ENCODE measurements at regions not wholly inside any gene's neighbourhood (a gene's known extent, or its start where the extent isn't known, plus 50 kb on each side); places are given as distances from the start of the nearest gene placed in this dataset.
"Not testable (repeated sequence)": the region's sequence is repeated elsewhere in the genome, so short reads cannot be mapped to it uniquely, and the experiment has no call there.

DNA sequence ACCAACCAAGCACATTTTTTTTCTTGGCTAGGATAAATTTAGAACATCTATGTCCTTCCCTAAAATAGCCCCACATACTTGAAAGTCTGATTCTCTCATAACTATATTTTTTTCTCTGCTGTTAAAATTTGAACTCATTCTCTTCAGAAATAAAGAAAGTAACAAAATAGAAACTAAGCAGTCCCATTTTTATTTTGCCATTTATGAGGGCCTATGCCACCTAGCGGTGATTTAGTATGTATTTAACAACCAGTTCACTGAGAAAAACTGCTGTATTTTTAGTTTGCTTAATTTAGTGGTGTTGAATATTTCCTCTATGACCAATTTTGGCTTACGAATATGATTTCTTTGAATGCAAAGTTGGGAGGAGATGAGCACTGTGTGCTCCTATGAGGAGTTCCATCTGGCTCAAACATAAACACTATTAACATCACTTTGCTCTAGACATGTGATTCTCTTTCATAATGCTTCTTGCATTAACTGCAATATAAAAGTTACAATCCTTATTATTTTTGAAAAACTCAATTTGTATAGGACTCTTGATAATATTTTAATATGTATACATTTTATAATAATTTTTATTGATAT is 116.6 kb downstream of the SYT15B start:
- ATAC-seq; H3K4me3 ChIP-seq; H3K9me3 ChIP-seq; H3K27me3 ChIP-seq; DNase-seq; H3K27ac ChIP-seq; in situ Hi-C loops (cut with MboI; ENCODE audit: low sequenced_read_pairs in 4 of 4); H3K36me3 ChIP-seq; H3K4me1 ChIP-seq; intact Hi-C loops (cut with DNase I; ENCODE audit: low total_unique reads): not testable (repeated sequence)
- TF ChIP-seq, protein P1, sequence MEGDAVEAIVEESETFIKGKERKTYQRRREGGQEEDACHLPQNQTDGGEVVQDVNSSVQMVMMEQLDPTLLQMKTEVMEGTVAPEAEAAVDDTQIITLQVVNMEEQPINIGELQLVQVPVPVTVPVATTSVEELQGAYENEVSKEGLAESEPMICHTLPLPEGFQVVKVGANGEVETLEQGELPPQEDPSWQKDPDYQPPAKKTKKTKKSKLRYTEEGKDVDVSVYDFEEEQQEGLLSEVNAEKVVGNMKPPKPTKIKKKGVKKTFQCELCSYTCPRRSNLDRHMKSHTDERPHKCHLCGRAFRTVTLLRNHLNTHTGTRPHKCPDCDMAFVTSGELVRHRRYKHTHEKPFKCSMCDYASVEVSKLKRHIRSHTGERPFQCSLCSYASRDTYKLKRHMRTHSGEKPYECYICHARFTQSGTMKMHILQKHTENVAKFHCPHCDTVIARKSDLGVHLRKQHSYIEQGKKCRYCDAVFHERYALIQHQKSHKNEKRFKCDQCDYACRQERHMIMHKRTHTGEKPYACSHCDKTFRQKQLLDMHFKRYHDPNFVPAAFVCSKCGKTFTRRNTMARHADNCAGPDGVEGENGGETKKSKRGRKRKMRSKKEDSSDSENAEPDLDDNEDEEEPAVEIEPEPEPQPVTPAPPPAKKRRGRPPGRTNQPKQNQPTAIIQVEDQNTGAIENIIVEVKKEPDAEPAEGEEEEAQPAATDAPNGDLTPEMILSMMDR (IDR thresholded peaks at IDR 0.05 in 4 of 5, conservative IDR thresholded peaks at IDR 0.05 in 1 of 5): peak in 2 of 5 experiments; percentile 37 to 39

DNA sequence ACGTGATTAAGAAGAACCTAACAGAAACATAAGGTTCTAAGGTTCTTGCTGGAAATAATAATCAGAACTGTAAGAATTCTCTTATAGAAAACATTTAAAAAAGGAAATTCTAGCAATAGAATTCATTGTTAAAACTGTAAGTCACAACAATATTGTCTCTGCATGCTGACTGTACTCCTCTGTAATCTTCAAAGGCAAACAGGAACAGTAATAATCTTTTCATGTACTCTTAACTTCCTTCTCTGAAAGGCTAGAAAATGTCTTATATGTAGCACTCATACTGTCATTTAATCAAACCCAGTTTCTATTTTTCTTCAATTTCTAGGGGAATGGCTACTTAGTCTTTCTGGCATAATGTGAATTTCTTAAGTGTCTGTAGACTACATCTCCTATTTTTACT is 103.5 kb upstream of the AGAP9 start:
- H3K36me3 ChIP-seq; DNase-seq; H3K4me3 ChIP-seq; H3K4me1 ChIP-seq; H3K27me3 ChIP-seq; H3K27ac ChIP-seq; ATAC-seq; intact Hi-C loops (cut with DNase I; ENCODE audit: low total_unique reads); in situ Hi-C loops (cut with MboI; ENCODE audit: low sequenced_read_pairs in 4 of 4); H3K9me3 ChIP-seq: not testable (repeated sequence)

DNA sequence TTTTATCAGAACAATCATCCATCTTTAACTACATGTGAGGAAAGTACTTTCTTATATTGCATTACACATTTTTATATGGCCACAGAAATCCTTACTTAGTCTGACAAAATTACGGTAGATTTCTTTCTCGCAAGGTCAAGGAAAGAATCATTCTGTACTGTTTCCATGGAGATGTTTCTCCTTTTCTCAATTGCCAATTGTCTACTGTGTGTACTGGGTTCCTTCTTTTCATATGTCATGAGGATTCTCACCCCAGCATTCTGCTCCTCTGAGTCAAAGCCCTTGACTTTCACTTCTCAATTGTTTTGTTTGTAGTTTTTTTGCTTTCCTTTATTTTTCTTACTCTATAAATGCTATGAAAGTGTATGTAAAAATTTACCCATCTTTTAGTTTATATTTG is 99.3 kb upstream of the AGAP9 start:
- in situ Hi-C loops (cut with MboI; ENCODE audit: low sequenced_read_pairs in 4 of 4); intact Hi-C loops (cut with DNase I; ENCODE audit: low total_unique reads); ATAC-seq: not testable (repeated sequence)

DNA sequence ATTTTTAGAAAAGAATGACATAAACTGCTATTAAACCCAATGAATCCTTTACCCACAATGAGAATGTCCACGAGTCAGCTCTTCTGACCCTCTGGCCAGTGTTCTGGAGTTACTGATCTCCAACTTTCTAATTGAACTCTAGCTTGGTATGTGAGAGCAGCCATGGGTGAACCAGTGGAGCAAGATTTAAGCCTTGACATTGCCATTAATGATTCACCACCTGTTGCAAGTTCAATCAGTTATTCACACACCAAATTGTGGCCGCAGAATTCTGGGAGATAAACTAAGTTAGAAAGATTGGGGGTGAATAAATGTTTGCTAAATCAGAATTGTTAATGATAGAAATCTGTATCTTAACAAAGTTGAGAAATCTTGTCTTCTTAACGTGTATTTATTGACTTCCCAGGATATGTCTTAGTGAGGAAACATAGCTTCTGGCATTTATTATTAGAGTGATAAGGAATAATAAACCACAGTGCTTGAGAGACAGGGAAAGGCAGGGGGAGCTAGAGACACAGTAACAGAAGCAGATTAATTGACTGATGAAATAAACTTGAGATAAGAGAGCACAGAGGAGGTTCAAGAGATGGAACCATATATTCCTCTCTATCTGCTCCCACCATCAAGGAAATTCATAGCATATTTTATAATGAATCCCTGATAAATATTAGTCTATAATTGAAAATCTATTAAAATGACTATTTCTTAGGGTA is 96.0 kb upstream of the AGAP9 start:
- intact Hi-C loops (cut with DNase I; ENCODE audit: low total_unique reads); H3K4me3 ChIP-seq; H3K36me3 ChIP-seq; H3K27me3 ChIP-seq; DNase-seq; in situ Hi-C loops (cut with MboI; ENCODE audit: low sequenced_read_pairs in 4 of 4); H3K9me3 ChIP-seq; H3K4me1 ChIP-seq; H3K27ac ChIP-seq; ATAC-seq: not testable (repeated sequence)

More for the DNA sequence above, 99.3 kb upstream of the AGAP9 start:
- H3K27me3 ChIP-seq, H3K4me1 ChIP-seq, DNase-seq, H3K27ac ChIP-seq, H3K9me3 ChIP-seq, H3K4me3 ChIP-seq, H3K36me3 ChIP-seq: not testable (repeated sequence)

DNA sequence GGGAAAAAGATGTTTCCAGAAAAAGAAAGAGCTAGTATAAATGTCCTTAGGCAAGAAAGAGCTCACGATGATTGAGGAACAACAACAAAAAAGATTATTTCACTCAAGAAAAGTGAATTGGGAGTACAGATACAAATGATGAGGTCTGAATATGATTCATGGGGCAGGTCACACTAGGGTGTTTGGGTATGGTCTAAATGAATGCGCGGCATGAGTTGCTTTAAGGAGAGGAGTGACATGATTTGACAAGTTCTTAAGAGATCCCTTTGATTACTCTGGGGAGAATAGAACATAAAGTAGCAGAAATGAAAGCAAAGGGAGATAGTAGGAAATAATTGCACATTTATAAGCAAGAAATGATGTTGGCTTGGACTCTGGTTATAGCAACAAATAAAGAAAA is 85.9 kb upstream of the AGAP9 start:
- in situ Hi-C loops (cut with MboI; ENCODE audit: low sequenced_read_pairs in 4 of 4); ATAC-seq; intact Hi-C loops (cut with DNase I; ENCODE audit: low total_unique reads); H3K27me3 ChIP-seq; H3K9me3 ChIP-seq; H3K4me1 ChIP-seq; DNase-seq; H3K36me3 ChIP-seq; H3K27ac ChIP-seq; H3K4me3 ChIP-seq: not testable (repeated sequence)

DNA sequence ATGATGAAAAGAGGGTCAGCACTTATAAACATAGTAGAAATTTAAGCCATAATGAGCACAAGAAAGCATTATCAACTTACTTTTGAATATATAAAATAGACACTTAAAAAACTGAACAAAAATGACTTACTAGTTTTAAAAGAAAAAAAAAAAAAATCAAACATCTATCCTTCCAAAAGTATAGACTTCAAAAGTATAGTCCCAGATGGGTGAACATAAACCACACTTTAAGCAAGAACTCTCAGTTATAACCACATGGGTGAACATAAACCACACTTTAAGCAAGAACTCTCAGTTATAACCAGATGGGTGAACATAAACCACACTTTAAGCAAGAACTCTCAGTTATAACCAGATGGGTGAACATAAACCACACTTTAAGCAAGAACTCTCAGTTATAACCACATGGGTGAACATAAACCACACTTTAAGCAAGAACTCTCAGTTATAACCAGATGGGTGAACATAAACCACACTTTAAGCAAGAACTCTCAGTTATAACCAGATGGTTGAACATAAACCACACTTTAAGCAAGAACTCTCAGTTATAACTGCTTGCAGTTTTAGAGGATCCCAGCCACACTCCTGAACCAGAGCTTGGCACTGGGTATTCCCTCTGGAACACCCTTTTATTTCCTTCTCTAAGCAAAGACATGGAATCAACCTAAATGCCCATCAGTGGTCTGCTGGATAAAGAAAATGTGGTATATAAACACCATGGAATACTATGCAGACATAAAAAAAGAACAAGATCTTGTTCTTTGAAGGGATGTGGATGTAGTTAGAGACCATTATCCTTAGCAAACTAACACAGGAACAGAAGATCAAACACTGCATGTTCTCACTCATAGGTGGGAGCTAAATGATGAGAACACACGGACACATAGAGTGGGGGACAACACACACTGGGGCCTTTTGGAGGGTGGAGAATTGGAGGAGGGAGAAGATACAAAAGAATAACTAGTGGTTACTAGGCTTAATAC is 82.6 kb upstream of the AGAP9 start:
- ATAC-seq; H3K36me3 ChIP-seq; H3K27me3 ChIP-seq; H3K4me1 ChIP-seq; intact Hi-C loops (cut with DNase I; ENCODE audit: low total_unique reads); H3K9me3 ChIP-seq; in situ Hi-C loops (cut with MboI; ENCODE audit: low sequenced_read_pairs in 4 of 4); DNase-seq; H3K27ac ChIP-seq; H3K4me3 ChIP-seq: not testable (repeated sequence)

DNA sequence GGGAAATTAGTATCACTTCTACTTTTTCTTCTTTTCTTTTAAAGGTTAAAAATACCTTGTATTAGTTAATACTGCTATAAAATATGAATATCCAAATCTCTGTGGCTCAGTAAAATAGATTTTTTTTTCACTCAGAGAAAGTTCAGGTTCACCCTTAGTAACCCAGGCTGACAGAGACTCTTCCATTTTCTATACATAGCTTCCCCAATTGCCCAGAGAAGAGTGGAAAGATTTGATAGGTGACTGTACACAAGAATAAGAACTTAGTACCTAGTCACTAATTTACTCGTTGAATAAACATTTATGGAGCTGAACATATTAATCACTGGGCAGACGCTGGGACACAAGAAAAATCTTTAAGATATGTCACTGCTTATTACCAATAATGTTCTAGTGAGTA is 77.2 kb upstream of the AGAP9 start:
- H3K27me3 ChIP-seq; H3K4me1 ChIP-seq; in situ Hi-C loops (cut with MboI; ENCODE audit: low sequenced_read_pairs in 4 of 4); H3K4me3 ChIP-seq; intact Hi-C loops (cut with DNase I; ENCODE audit: low total_unique reads); H3K27ac ChIP-seq; H3K36me3 ChIP-seq; DNase-seq; ATAC-seq; H3K9me3 ChIP-seq: not testable (repeated sequence)

DNA sequence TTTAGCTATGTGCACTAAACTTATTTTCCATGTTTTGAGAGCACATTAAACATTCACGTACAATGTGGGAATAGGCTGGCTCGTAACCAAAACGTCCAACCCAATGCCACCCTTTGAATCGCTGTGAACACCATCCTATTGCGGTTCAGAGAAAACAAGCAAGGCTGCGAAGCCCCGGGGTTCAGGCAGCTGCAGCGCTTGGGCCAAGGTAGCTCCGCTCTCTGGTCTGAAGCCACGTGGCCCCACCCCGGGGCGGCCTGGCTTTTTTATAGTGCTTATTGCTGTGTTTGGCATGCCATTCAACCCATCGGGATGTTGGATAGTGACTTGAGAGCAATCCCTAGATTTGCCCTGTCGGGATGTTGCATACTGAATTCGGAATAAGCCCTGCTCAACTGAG is 76.7 kb upstream of the AGAP9 start:
- DNase-seq; H3K4me3 ChIP-seq; intact Hi-C loops (cut with DNase I; ENCODE audit: low total_unique reads); H3K9me3 ChIP-seq; ATAC-seq; H3K27me3 ChIP-seq; H3K27ac ChIP-seq; in situ Hi-C loops (cut with MboI; ENCODE audit: low sequenced_read_pairs in 4 of 4); H3K36me3 ChIP-seq; H3K4me1 ChIP-seq: not testable (repeated sequence)

DNA sequence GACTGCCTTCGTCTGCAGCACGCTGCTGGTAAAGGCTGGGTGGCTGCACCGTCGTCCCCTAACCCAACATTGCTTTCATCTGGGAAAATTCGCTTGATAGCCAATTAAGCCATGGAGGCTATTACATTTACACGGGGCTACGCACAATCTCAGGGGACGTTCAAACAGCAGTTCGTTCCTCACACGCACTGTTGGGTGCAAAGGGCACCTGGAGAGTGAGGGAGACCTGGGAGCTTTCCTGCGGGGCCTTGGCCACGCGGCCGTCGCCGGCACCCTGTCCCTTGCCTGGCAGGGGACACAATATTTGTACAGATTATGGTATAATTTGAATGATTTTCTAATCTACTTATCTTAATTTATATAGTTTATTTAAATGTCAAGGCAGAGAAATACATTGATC is 76.2 kb upstream of the AGAP9 start:
- H3K4me1 ChIP-seq; DNase-seq; H3K36me3 ChIP-seq; ATAC-seq; H3K27ac ChIP-seq; intact Hi-C loops (cut with DNase I; ENCODE audit: low total_unique reads); H3K4me3 ChIP-seq; in situ Hi-C loops (cut with MboI; ENCODE audit: low sequenced_read_pairs in 4 of 4); H3K27me3 ChIP-seq; H3K9me3 ChIP-seq: not testable (repeated sequence)

DNA sequence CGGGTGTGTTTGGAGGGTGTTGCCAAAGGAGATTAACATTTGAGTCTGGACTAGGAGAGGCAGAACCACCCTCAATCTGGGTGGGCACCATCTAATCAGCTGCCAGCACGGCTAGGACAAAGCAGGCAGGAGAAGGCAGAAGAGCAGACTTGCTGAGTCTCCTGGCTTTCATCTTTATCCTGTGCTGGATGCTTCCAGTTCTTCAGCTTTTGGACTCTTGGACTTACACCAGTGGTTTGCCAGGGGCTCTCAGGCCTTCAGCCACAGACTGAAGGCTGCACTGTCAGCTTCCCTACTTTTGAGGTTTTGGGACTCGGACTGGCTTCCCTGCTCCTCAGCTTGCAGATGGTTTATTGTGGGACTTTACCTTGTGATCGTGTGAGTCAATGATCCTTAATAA is 70.4 kb upstream of the AGAP9 start:
- H3K9me3 ChIP-seq; DNase-seq; H3K4me3 ChIP-seq; in situ Hi-C loops (cut with MboI; ENCODE audit: low sequenced_read_pairs in 4 of 4); H3K36me3 ChIP-seq; H3K27ac ChIP-seq; intact Hi-C loops (cut with DNase I; ENCODE audit: low total_unique reads); H3K4me1 ChIP-seq; ATAC-seq; H3K27me3 ChIP-seq: not testable (repeated sequence)
